ENCODE measurements at regions not wholly inside any gene's neighbourhood (a gene's known extent, or its start where the extent isn't known, plus 50 kb on each side); places are given as distances from the start of the nearest gene placed in this dataset.

DNA sequence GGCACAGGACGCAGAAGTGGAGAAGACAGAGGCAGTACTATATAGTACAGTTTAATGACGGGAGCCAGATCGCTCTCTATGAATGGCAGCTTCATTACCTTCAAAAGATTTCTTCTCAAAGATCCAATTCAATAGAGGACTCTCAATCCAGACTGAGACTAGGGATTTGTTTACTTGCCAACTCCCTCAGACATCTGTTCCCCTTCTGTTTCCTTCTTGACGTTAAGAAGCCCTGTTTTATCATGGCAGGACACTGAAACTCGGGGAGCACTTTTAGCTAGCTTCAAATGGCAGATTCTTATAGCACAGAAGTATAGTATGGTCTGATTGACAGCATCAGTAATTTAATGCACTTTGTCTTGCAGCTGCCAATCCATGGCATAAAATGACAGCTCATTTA lies 747.3 kb upstream of the C9orf72 start:
- ATAC-seq (no peak), DNase-seq (ENCODE audit: missing footprints) (no peak)
- intact Hi-C loops (cut with DNase I), result no loop called here

DNA sequence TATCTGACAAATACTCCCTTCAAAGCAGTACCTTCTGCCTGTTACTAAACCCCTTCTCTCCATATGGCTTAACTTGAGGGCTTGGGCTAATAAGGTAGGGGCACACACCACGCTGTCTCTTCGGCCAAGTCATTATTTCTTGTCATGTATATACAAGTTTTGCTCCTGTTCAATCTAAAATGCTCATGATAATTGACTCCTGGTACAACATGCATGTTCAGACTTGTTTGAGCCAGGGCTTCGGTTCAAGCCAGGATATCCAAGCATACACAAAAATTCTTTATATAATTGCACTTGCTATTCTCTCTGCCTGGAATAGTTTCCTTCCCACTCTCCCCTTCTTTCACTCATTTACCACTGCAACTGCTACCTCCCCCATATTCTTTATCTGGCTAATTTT lies 756.0 kb upstream of the C9orf72 start:
- ATAC-seq (no peak), DNase-seq (ENCODE audit: missing footprints) (no peak)
- intact Hi-C loops (cut with DNase I), result no loop called here

DNA sequence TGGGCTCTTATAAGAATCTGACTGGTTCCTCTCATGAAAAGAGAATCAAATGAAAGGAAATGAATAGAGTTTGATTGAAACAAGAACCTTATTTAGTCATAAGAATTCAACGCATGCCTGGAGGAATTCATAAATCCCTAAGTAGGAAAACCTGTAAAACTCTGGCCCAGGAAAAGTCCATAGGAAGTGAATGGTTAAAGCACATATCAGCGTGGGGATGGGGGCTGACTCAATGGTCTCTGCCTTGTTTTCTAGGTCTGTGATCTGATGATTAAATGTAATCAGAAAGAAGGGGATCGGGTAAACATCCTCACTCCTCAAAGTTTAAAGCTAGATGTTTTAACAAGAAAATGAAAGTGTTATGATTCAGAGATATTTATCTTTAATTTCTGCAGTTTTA lies 759.4 kb upstream of the C9orf72 start:
- intact Hi-C loops (cut with DNase I), result no loop called here
- no peak for DNase-seq (ENCODE audit: missing footprints)
- ATAC-seq, result no peak

DNA sequence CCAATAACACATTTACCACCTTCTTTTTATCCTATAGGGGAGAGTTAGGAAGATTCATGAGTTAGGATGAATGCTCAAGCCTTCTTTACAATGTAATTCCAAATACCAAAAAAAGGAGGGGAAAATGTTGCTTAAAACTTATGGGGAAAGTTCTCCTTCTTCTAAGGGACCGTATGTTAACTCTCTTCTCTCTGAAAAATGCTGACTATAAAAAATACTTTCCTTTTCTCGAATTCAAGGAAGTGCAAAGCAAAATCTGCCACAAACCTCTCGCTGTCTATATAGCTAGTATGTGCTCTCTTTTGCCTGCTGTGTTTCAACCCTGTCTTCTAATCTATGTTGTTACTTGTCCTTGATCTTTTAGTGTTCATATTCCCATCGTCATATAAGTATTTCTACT lies 768.6 kb upstream of the C9orf72 start:
- DNase-seq (ENCODE audit: missing footprints), result no peak
- intact Hi-C loops (cut with DNase I), result no loop called here
- no peak for ATAC-seq

DNA sequence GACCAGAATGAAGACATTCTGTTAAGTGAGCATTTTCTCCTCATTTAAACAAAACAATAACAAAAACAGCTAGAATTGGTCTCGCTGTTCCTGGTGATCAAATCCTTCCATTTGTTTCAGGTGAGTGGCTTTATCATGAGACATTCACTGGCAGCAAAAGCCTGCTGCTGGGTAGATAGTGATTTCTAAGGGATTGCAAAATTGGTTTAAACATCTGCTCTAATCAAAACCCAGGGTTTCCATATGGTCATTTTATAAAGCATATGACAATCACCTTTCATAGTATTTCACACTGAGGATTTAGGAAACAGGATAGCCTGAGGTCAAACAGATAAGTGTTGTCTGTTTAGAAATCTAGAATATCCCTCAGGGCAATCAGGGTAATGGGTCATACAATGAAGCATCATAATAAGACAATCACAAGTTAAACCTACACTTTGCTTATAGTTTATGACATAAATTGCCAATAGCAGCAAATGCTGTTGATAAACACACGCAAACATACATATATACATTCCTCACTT lies 769.6 kb upstream of the C9orf72 start:
- intact Hi-C loops (cut with DNase I), result no loop called here
- DNase-seq (ENCODE audit: missing footprints) (no peak), ATAC-seq (no peak)

DNA sequence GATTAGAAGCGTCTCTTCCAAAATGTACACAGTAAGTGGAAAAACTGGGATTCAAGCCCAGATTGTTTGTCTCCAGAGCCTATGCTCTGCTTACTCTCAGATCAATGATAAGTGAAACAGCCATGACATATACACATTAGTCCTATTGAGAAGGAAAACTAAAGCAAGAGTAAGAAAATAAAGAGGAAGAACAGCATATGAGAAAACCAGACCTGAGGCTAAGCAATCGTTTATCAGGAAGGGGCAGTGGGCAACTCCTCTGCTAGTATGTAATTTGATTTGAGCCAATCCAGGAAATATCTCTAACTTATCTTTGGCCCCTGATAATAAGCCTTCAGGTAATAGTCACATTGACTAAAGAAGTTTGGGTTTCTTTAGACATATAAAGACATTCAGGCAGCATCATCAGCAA lies 789.9 kb upstream of the C9orf72 start:
- no peak for ATAC-seq
- intact Hi-C loops (cut with DNase I), result no loop called here
- no peak for DNase-seq (ENCODE audit: missing footprints)

DNA sequence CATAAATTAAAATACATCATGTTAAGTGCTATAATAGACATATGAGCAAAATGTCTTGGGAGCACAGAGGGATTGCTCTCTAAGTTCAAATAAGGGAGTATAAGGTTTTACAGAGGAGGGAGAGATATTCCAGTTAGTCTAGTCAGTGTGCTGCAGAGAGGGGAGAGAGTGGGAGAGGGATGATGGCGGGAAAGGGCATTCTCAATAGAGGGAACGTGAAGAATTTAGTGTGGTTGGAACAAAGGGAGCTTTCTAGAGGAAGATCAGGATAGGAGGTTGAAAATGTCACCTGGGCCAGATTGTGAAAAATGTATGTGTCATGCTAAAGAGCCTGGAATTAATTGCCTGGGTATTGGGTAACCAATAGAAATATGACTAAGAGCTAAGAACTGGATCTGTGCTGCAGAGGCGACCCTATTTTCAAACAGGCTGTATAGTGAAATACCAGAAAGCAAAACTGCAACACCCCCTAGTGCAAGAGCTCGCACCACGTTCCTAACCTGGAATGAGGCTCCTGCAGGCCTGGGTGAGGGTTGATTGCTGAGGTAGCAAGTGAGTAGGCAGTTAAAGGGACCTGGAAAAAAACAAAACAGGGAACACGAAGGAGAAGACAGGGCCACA lies 791.8 kb upstream of the C9orf72 start:
- intact Hi-C loops (cut with DNase I), result no loop called here
- DNase-seq (ENCODE audit: missing footprints), result no peak
- ATAC-seq, result no peak

DNA sequence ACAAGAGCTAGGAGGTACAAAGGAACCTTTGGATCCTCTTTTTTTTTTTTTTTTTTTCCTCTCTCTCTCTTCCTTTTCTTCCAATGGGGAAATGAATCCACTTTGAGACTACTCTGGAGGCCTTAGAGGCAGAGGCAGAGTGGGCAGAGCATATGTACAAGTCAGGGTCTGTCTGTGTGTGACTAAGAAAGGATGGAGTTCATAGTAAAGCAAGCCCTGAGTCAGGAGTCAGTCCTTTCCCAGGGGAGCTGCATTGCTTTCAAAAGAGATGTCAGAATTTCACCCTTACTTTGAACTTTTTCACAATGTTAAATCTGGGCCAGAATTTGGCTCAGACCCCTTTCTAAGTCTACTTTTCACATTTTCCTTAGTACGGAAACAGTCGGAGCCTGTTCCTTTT lies 792.4 kb upstream of the C9orf72 start:
- DNase-seq (ENCODE audit: missing footprints), result no peak
- no peak for ATAC-seq
- intact Hi-C loops (cut with DNase I), result no loop called here

DNA sequence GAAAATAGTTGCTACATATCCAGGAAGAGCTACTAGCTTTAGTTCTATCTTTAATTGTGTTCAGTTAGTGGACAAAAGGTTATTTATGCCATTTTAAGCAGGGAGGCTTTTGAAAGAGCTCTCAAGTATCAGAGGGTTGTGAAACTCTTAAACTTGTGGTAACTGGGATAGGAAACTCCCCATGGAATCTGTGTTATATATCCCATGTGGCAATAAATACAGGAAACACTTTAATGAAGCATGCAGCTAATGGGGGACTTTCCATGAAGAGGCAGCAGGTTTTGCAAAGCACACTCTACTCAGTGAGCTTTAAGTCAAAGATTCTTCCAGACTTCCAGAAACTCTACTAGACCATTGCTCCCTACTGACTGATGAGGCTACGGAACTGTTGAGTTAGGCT lies 805.0 kb upstream of the C9orf72 start:
- ATAC-seq (no peak), DNase-seq (ENCODE audit: missing footprints) (no peak)
- intact Hi-C loops (cut with DNase I), result no loop called here

DNA sequence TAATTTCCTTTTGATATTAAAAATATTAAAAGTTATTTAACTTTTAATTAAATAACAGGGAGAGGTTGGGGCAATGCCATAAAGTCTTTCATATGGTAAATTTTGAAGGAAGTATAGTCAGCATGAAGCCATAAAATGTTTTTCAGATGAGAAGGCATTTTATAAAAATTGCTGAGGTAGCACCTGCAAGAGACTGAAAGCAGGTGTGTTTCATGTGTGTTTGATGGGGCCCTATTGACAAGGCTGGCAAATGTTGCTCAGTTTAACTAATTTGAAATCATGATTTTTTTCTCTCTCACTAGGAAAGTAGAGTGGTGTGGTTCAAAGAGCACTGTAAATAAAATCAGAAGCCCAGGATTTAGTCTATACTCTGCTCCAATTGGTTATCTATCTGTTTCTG lies 805.8 kb upstream of the C9orf72 start:
- DNase-seq (ENCODE audit: missing footprints) (no peak), ATAC-seq (no peak)
- intact Hi-C loops (cut with DNase I), result no loop called here

DNA sequence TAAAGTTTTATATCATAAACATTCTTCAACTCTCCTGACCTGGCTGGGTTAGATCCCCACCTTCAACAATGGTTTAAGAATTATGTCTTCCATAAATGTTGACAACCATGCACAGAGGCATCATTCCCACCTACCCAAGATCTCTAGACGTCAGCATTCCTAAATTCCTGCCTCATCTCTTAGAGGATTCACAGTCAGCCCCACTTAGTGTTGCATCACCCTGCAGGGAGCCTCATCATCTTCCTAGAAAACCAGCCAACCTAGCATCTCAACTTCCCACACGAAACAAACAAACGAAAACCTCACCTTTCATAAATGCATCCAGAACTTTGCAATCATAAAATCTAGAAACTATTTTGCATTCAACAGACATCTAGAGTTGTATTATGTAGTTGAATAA lies 816.1 kb upstream of the C9orf72 start:
- ATAC-seq (no peak), DNase-seq (ENCODE audit: missing footprints) (no peak)
- intact Hi-C loops (cut with DNase I), result no loop called here

DNA sequence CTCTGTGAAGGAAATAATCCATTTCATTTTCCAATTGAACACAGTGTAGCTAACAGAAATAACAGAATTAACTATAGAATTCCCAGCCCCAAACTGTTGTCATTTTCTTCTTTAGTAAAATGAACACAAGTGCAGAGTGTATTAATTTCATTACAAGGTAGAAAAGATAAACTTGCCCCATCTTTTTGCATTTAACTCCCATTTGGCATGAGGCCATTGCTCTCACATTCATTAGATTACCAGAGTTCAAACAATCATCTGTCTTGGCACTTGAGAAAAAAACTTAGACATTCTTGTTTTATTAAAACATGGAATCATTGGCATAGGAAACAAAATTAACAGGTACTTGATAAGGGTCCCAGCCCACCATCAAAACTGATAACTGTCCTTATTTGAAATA lies 821.5 kb upstream of the C9orf72 start:
- intact Hi-C loops (cut with DNase I), result no loop called here
- ATAC-seq, result no peak
- no peak for DNase-seq (ENCODE audit: missing footprints)

DNA sequence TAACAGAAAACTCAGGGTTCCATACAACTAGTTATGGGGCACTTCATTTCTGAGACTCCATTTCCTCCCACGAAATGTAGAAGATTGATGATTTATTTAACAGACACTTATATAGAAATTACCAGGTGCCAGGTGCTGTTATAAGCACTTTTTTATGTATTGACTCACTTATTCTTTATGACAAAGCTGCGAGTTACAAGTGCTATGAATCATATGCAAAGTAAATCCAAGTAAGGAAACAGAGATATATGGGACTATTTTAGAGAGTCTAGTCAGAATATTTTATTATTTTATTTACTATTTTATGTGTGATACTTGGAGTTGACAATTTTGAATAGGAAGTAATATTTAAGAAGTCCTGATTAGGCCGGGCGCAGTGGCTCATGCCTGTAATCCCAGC lies 822.8 kb upstream of the C9orf72 start:
- intact Hi-C loops (cut with DNase I), result no loop called here
- no peak for ATAC-seq

DNA sequence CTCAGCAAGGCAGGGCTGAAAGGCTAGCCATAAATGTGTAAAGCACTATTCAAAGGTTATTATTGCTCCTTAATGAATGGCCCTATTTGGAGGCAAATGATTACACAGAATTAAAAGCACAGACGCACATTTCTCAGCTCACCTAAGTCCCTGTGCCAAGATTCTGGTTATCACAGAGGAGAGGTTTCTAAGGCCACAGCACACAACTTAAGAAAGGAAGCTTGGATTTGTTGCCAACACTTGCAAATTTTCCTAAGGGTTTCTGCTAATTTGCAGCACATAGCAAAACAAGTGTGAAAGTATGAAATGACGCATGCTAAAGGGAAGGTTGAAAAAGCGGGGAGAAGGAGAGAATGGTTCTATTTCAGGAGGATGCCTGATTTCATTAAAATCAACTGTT lies 834.1 kb upstream of the C9orf72 start:
- intact Hi-C loops (cut with DNase I), result no loop called here
- ATAC-seq (no peak), DNase-seq (ENCODE audit: missing footprints) (no peak)

More for the DNA sequence above, 822.8 kb upstream of the C9orf72 start:
- no peak for DNase-seq (ENCODE audit: missing footprints)

DNA sequence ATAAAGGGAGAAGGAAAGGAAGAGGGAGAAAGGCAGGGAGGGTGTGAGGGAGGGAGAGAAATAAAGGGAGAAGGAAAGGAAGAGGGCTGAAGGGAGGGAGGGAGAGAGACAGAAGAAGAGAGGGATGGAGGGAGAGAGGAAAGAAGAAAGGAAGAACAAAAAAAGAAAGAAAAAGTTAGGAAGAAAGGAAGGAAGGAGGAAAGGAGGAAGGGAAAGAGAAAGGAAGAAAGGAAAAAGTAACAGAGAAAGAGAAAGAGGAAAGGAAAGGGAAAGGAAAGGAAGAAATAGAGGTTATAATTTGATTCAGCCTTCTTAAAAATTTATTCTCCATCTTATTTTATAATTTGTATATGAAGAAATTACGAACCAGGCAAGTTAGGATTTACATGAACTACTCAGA lies 836.6 kb upstream of the C9orf72 start:
- intact Hi-C loops (cut with DNase I), result no loop called here
- ATAC-seq, result no peak
- DNase-seq (ENCODE audit: missing footprints), result no peak

DNA sequence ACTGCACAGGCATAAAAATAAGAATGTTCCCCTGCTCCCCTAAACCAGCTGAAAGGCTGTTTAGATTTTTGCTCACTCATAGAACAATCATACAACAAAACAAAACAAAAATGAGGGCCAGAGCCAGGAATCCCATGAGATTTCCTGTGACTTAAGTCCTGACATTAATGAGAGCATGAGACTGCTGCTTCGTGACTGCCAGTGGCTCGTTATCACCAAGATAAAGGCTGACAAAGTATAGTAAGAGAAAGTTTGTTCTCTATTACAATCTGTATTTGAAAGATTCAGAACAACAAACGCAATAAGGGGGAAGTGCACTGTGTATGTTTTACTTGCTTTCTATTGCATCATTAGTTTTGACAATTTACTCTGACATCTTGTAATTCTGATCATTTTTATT lies 837.1 kb upstream of the C9orf72 start:
- DNase-seq (ENCODE audit: missing footprints) (no peak), ATAC-seq (no peak)
- intact Hi-C loops (cut with DNase I), result no loop called here

DNA sequence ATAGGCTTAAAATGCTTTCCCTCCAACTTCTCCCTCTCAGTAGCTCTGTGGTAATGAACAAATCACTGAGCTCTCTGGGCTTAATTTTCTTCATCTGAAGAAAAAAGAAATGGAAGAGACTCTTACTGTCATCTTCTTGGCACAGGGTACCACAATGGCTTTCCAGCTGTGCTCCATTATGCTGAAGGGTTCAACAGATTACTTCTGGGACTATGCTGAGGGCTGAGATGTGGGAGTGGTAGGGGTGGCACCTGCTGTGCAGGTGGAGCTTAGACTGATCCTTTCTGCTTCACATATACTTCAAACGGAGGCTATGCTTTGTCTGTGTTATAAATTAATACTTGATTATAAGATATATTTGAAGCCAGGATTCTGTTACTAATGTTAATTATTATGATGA lies 840.2 kb upstream of the C9orf72 start:
- DNase-seq (ENCODE audit: missing footprints) (no peak), ATAC-seq (no peak)
- intact Hi-C loops (cut with DNase I), result no loop called here

DNA sequence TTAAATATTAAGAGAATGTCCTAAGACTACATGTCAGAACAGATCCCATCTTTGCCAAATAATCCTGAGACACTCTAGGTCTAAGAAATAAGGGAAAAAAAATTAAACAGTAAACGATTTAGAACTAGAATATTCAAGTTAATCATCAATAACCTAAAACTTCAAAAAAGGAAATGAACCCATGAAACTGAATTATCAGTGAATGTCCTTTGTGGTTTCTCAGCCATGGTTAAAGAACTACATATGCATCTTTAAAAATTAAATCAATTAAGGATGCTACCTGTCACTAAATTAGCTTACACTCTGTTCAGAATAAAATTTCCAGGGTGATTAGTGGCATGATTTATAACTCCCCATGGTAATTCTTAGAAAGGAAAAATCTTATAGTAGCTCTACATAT lies 850.0 kb upstream of the C9orf72 start:
- DNase-seq (ENCODE audit: missing footprints) (no peak), ATAC-seq (no peak)
- intact Hi-C loops (cut with DNase I), result no loop called here

DNA sequence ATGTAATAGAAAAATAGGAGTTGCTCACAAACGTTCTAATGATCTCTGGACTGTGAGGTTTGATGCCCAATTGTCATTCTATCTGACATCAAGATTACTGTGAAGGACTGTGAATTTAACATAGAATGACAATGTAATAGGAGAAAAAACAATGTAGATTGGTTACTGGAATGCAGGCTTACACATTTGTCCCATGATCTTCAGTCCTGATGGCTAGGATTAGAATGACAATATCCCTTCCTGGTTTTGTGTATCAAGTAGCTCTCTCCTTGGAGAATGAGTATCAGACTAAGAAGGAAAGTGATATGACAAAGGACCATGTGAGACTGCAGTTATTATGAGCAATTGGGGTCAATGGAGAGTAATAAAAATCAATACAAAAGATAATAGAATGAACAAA lies 862.2 kb upstream of the C9orf72 start:
- ATAC-seq, result no peak
- no peak for DNase-seq (ENCODE audit: missing footprints)
- intact Hi-C loops (cut with DNase I), result no loop called here

DNA sequence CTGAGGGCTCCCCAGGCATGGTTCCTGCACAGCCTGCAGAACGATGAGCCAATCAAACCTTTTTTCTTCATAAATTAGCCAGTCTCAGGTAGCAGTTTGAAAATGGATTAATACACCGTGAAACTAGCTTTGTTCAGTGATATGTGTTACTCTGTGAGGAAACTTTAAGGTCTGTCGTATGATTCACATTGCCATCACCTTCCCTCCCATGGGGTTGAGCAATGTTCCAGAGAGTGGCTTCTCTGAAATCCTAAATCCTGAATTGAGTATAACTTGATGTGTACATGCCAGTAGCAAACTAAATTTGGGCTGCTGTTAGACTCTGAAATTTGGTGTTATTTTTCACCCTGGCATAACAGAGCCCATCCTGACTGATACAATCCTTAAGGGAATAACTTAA lies 866.4 kb upstream of the C9orf72 start:
- DNase-seq (ENCODE audit: missing footprints) (no peak), ATAC-seq (no peak)
- intact Hi-C loops (cut with DNase I), result no loop called here

DNA sequence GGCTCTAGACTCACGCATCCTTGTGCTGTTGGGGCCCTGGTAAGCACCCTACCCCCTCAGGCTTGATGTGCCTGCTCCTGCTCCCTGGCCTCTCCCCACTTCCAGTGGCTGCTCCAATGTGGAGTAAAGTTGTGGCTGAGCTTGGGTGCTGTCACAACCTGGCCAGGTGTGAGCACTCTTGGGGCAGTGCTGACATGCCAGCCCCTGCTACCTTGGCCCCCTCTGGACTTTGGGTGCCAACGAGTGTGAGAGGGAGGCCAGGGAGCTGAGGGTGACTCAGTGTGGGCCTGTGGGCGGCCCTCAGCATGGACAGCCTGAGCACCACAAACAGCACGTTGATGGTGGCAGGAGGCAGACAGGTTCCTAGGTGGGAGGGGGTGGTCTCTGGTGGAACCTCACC lies 870.2 kb upstream of the C9orf72 start:
- no peak for DNase-seq (ENCODE audit: missing footprints)
- ATAC-seq, result no peak
- intact Hi-C loops (cut with DNase I), result no loop called here

Measured in Right ventricle myocardium inferior (tissue), 1 donor.